A549 (cell line): ENCODE measurements at regions not wholly inside any gene's neighbourhood (a gene's known extent, or its start where the extent isn't known, plus 50 kb on each side); places are given as distances from the start of the nearest gene placed in this dataset.

Experiments used
- CTCF ChIP-seq: fragments of >200 bp; sonication (Bioruptor Twin); formaldehyde crosslinking; IDR thresholded peaks from 3 replicates; pipeline ENCODE4 v1.5.1; 2016
- FOXS1 ChIP-seq: fragments of 250-450 bp; sonication (Bioruptor Pico); IDR thresholded peaks from 2 replicates; pipeline ENCODE4 v1.5.0; 2020; ENCODE audit warnings: mild to moderate bottlenecking, moderate library complexity
- HOXA7 ChIP-seq: fragments of 250-450 bp; sonication (Bioruptor Pico); IDR thresholded peaks from 2 replicates; pipeline ENCODE4 v1.5.0; 2020; ENCODE audit warnings: mild to moderate bottlenecking, moderate library complexity
- MAFK ChIP-seq: fragments of 450-650 bp; IDR thresholded peaks from 2 replicates; pipeline ENCODE4 v1.6.1; 2014; ENCODE audit not compliant: partially characterized antibody
- RAD21 ChIP-seq, 2 experiments: fragments of >200 bp in 1 of 2; sonication (Bioruptor Twin) in 1 of 2; formaldehyde crosslinking in 1 of 2; IDR thresholded peaks in 1 of 2; conservative IDR thresholded peaks in 1 of 2; 2 replicates in 1 of 2; 3 replicates in 1 of 2; pipeline ENCODE4 v1.6.1; 2012 to 2018; ENCODE audit warnings: inconsistent platforms in 1 of 2
- RARB ChIP-seq: fragments of 250-450 bp; sonication (Bioruptor Pico); IDR thresholded peaks from 2 replicates; pipeline ENCODE4 v1.8.0; 2021; ENCODE audit warnings: mild to moderate bottlenecking, moderate library complexity
- USF2 ChIP-seq: fragments of 450-650 bp; IDR thresholded peaks from 2 replicates; pipeline ENCODE4 v1.6.1; 2014; ENCODE audit warnings: antibody characterized with exemption

GRCh38 chr4:43693876-43694275 lies 754.7 kb downstream of the KCTD8 start:
- no peak for TF ChIP-seq CTCF
- no peak for TF ChIP-seq RARB (CRISPR knock-in tag)
- no peak for TF ChIP-seq RAD21 (conservative IDR thresholded peaks at IDR 0.05 in 1 of 2, IDR thresholded peaks at IDR 0.05 in 1 of 2)
- no peak for TF ChIP-seq MAFK
- TF ChIP-seq FOXS1 (CRISPR knock-in tag) = no peak
- no peak for TF ChIP-seq HOXA7 (CRISPR knock-in tag)
- no peak for TF ChIP-seq USF2
